ENCODE measurements at regions not wholly inside any gene's neighbourhood (a gene's known extent, or its start where the extent isn't known, plus 50 kb on each side); places are given as distances from the start of the nearest gene placed in this dataset.

- TF ChIP-seq EZH2 (IDR thresholded peaks at IDR 0.05; ENCODE audit: insufficient read depth, low read length) (no peak), CTCF (IDR thresholded peaks at IDR 0.05; ENCODE audit: insufficient read depth, low read depth, low read length) (no peak)
These were observed 220.4 kb downstream of the DEPDC1B start for GRCh38 chr5:60479542-60479941.
